Nephron (organoid): ENCODE measurements at regions not wholly inside any gene's neighbourhood (a gene's known extent, or its start where the extent isn't known, plus 50 kb on each side); places are given as distances from the start of the nearest gene placed in this dataset.
"Not testable (repeated sequence)": the region's sequence is repeated elsewhere in the genome, so short reads cannot be mapped to it uniquely, and the experiment has no call there.

Experiments used
- H3K27ac Mint-ChIP-seq, 3 experiments: 2 replicates each; pipeline ENCODE4 v1.8.0; 2020; ENCODE audit warnings: mixed read lengths in 3 of 3, mild to moderate bottlenecking in 2 of 3, moderate library complexity in 1 of 3
- H3K27me3 Mint-ChIP-seq: 2 replicates; pipeline ENCODE4 v1.8.0; 2021; ENCODE audit warnings: low read depth, mild to moderate bottlenecking, moderate library complexity, mixed read lengths
- H3K36me3 Mint-ChIP-seq: 2 replicates; pipeline ENCODE4 v1.8.0; 2020; ENCODE audit warnings: low read depth, mixed read lengths
- H3K4me1 Mint-ChIP-seq: 2 replicates; pipeline ENCODE4 v1.8.0; 2020; ENCODE audit warnings: mixed read lengths
- H3K4me3 Mint-ChIP-seq, 3 experiments: 2 replicates each; pipeline ENCODE4 v1.8.0; 2020; ENCODE audit warnings: mild to moderate bottlenecking in 3 of 3, mixed read lengths in 3 of 3, moderate library complexity in 2 of 3
- H3K9me3 Mint-ChIP-seq: 2 replicates; pipeline ENCODE4 v1.8.0; 2020; ENCODE audit warnings: mixed read lengths
- CTCF ChIP-seq, 3 experiments: fragments of 200-600 bp; sonication (generic); IDR thresholded peaks; one replicate each; pipeline ENCODE4 v1.5.0; 2021; ENCODE audit warnings: antibody characterized with exemption in 3 of 3; ENCODE audit not compliant: unreplicated experiment in 3 of 3

- H3K36me3 Mint-ChIP-seq, H3K27me3 Mint-ChIP-seq, H3K4me1 Mint-ChIP-seq, H3K4me3 Mint-ChIP-seq: not testable (repeated sequence)
- Mint-ChIP-seq H3K9me3 (peaks cover 11% of the 10 kb centered on the region), H3K27ac (peak overlapping the region in 2 of 3 experiments; percentile 3 to 74)
Measured at GRCh38 chr2:142695350-142696257, 181.9 kb upstream of the KYNU start.

GRCh38 chr2:142694282-142694681 is 183.2 kb upstream of the KYNU start:
- Mint-ChIP-seq H3K36me3 (no peaks in the 10 kb centered on the region), H3K4me1 (no peaks in the 10 kb centered on the region), H3K27ac (no peak overlapping the region), H3K27me3 (no peaks in the 10 kb centered on the region), H3K4me3 (no peak overlapping the region), H3K9me3 (peaks cover 11% of the 10 kb centered on the region)
- TF ChIP-seq CTCF (IDR thresholded peaks at IDR 0.05; ENCODE audit: unreplicated experiment in 3 of 3), result no peak

- Mint-ChIP-seq H3K4me3 (no peak overlapping the region), H3K9me3 (peaks cover 8% of the 10 kb centered on the region), H3K27me3 (no peaks in the 10 kb centered on the region), H3K36me3 (no peaks in the 10 kb centered on the region), H3K4me1 (no peaks in the 10 kb centered on the region), H3K27ac (peak overlapping the region in 2 of 3 experiments; percentile 4 to 63)
- TF ChIP-seq CTCF (IDR thresholded peaks at IDR 0.05; ENCODE audit: unreplicated experiment in 3 of 3), result no peak
Measured at GRCh38 chr2:142693171-142693950, 184.1 kb upstream of the KYNU start.

GRCh38 chr2:142688856-142689605 is 188.4 kb upstream of the KYNU start:
- no peak overlapping the region for H3K27ac Mint-ChIP-seq
- no peaks in the 10 kb centered on the region for H3K36me3 Mint-ChIP-seq
- no peaks in the 10 kb centered on the region for H3K27me3 Mint-ChIP-seq
- no peaks in the 10 kb centered on the region for H3K9me3 Mint-ChIP-seq
- H3K4me3 Mint-ChIP-seq, result no peak overlapping the region
- no peaks in the 10 kb centered on the region for H3K4me1 Mint-ChIP-seq
- no peak for TF ChIP-seq CTCF (IDR thresholded peaks at IDR 0.05; ENCODE audit: unreplicated experiment in 3 of 3)

GRCh38 chr2:142687509-142687908 is 190.0 kb upstream of the KYNU start:
- Mint-ChIP-seq H3K4me3 (no peak overlapping the region), H3K27ac (no peak overlapping the region)
- no peak for TF ChIP-seq CTCF (IDR thresholded peaks at IDR 0.05; ENCODE audit: unreplicated experiment in 3 of 3)

GRCh38 chr2:142687075-142687474 is 190.4 kb upstream of the KYNU start:
- H3K36me3 Mint-ChIP-seq, result no peaks in the 10 kb centered on the region
- H3K4me1 Mint-ChIP-seq, result no peaks in the 10 kb centered on the region
- no peak for TF ChIP-seq CTCF (IDR thresholded peaks at IDR 0.05; ENCODE audit: unreplicated experiment in 3 of 3)
- H3K4me3 Mint-ChIP-seq, result no peak overlapping the region
- no peaks in the 10 kb centered on the region for H3K27me3 Mint-ChIP-seq
- H3K9me3 Mint-ChIP-seq, result no peaks in the 10 kb centered on the region
- no peak overlapping the region for H3K27ac Mint-ChIP-seq

More at GRCh38 chr2:142687509-142687908, 190.0 kb upstream of the KYNU start:
- Mint-ChIP-seq H3K9me3 (no peaks in the 10 kb centered on the region), H3K27me3 (no peaks in the 10 kb centered on the region), H3K4me1 (no peaks in the 10 kb centered on the region), H3K36me3 (no peaks in the 10 kb centered on the region)
